HEK293 (cell line): ENCODE measurements at regions not wholly inside any gene's neighbourhood (a gene's known extent, or its start where the extent isn't known, plus 50 kb on each side); places are given as distances from the start of the nearest gene placed in this dataset.

Source experiments
- CTCF ChIA-PET: fragments of 350-600 bp; formaldehyde crosslinking; extraction: SDS; loops from one replicate; lab custom pipeline; 2021; ENCODE audit warnings: antibody characterized with exemption; lab: Yijun Ruan, JAX
- POLR2A ChIA-PET: fragments of 300-600 bp; formaldehyde crosslinking; extraction: SDS; loops from one replicate; lab custom pipeline; 2020; ENCODE audit warnings: antibody characterized with exemption, inconsistent platforms; lab: Yijun Ruan, JAX
- H3K27ac ChIP-seq: fragments of 200-500 bp; sonication (Bioruptor generic); 2 replicates; pipeline ENCODE4 v1.5.1; 2014; ENCODE audit warnings: low read depth, low read length, control low read depth, inconsistent platforms; ENCODE audit errors: extremely low read depth
- H3K36me3 ChIP-seq, 2 experiments: fragments of 200-500 bp in 1 of 2; sonication (Bioruptor generic) in 1 of 2; 1 replicate in 1 of 2; 2 replicates in 1 of 2; pipeline ENCODE4 v1.5.1; 2014 to 2017; ENCODE audit warnings: inconsistent platforms in 2 of 2, low read length in 2 of 2; ENCODE audit not compliant: control insufficient read depth in 2 of 2, insufficient read depth in 1 of 2
- H3K4me1 ChIP-seq: fragments of 200-500 bp; sonication (Bioruptor generic); 2 replicates; pipeline ENCODE4 v1.5.1; 2014; ENCODE audit warnings: mild to moderate bottlenecking, low read length, inconsistent platforms; ENCODE audit not compliant: control insufficient read depth, insufficient read depth
- H3K4me3 ChIP-seq: 2 replicates; pipeline ENCODE4 v1.5.1; 2011; ENCODE audit warnings: low read depth, mild to moderate bottlenecking, control low read depth, low read length, moderate library complexity
- H3K9me3 ChIP-seq: fragments of 200-500 bp; sonication (Bioruptor generic); 2 replicates; pipeline ENCODE4 v1.5.1; 2014; ENCODE audit warnings: low read depth, low read length, inconsistent platforms; ENCODE audit not compliant: control insufficient read depth, insufficient read depth
- GLIS2 ChIP-seq: fragments of 450-650 bp; formaldehyde crosslinking; IDR thresholded peaks from 2 replicates; pipeline ENCODE4 v1.5.1; 2016; ENCODE audit warnings: missing biosample characterization, missing genetic modification characterization
- KLF1 ChIP-seq: fragments of 450-650 bp; formaldehyde crosslinking; IDR thresholded peaks from 2 replicates; pipeline ENCODE4 v1.5.1; 2016; ENCODE audit warnings: missing biosample characterization, missing genetic modification characterization
- KLF8 ChIP-seq: fragments of 450-650 bp; formaldehyde crosslinking; IDR thresholded peaks from 2 replicates; pipeline ENCODE4 v1.5.1; 2016; ENCODE audit warnings: missing biosample characterization, missing genetic modification characterization
- MEIS1 ChIP-seq: sonication (generic); formaldehyde crosslinking; IDR thresholded peaks from 2 replicates; pipeline ENCODE4 v1.8.1; 2022; ENCODE audit warnings: missing genetic modification reagents, mild to moderate bottlenecking, borderline replicate concordance
- REST ChIP-seq: fragments of 450-650 bp; formaldehyde crosslinking; IDR thresholded peaks from 2 replicates; pipeline ENCODE4 v1.5.1; 2016; ENCODE audit warnings: missing biosample characterization, missing genetic modification characterization
- SCRT2 ChIP-seq: fragments of 450-650 bp; formaldehyde crosslinking; IDR thresholded peaks from 2 replicates; pipeline ENCODE4 v1.5.1; 2016; ENCODE audit warnings: missing biosample characterization, missing genetic modification characterization
- TCF7L2 ChIP-seq: IDR thresholded peaks from 2 replicates; pipeline ENCODE4 v1.6.1; 2011; ENCODE audit warnings: low read depth, mild to moderate bottlenecking, inconsistent platforms, low read length, moderate library complexity, borderline replicate concordance
- ZBTB17 ChIP-seq: fragments of 450-650 bp; formaldehyde crosslinking; IDR thresholded peaks from 2 replicates; pipeline ENCODE4 v1.5.1; 2016; ENCODE audit warnings: missing biosample characterization, missing genetic modification characterization
- ZBTB48 ChIP-seq: fragments of 450-650 bp; formaldehyde crosslinking; IDR thresholded peaks from 2 replicates; pipeline ENCODE4 v1.5.1; 2016; ENCODE audit warnings: missing biosample characterization, missing genetic modification characterization
- ZBTB49 ChIP-seq: fragments of 450-650 bp; formaldehyde crosslinking; IDR thresholded peaks from 2 replicates; pipeline ENCODE4 v1.5.1; 2016; ENCODE audit warnings: missing biosample characterization, missing genetic modification characterization, low read depth
- ZBTB8A ChIP-seq: fragments of 450-650 bp; formaldehyde crosslinking; IDR thresholded peaks from 2 replicates; pipeline ENCODE4 v1.5.1; 2016; ENCODE audit warnings: missing biosample characterization, missing genetic modification characterization
- ZNF223 ChIP-seq: fragments of 450-650 bp; formaldehyde crosslinking; IDR thresholded peaks from 2 replicates; pipeline ENCODE4 v1.5.1; 2016; ENCODE audit warnings: missing biosample characterization, missing genetic modification characterization
- ZNF404 ChIP-seq: fragments of 450-650 bp; formaldehyde crosslinking; IDR thresholded peaks from 2 replicates; pipeline ENCODE4 v1.5.1; 2017; ENCODE audit warnings: missing biosample characterization, missing genetic modification characterization
- ZNF488 ChIP-seq: fragments of 450-650 bp; formaldehyde crosslinking; IDR thresholded peaks from 2 replicates; pipeline ENCODE4 v1.5.1; 2016; ENCODE audit warnings: missing biosample characterization, missing genetic modification characterization
- ZNF501 ChIP-seq: fragments of 450-650 bp; formaldehyde crosslinking; IDR thresholded peaks from 2 replicates; pipeline ENCODE4 v1.5.1; 2016; ENCODE audit warnings: missing biosample characterization, missing genetic modification characterization
- ZNF530 ChIP-seq: fragments of 450-650 bp; formaldehyde crosslinking; IDR thresholded peaks from 2 replicates; pipeline ENCODE4 v1.5.1; 2016; ENCODE audit warnings: low read depth, missing biosample characterization, missing genetic modification characterization
- ZNF639 ChIP-seq: fragments of 450-650 bp; formaldehyde crosslinking; IDR thresholded peaks from 2 replicates; pipeline ENCODE4 v1.5.1; 2016; ENCODE audit warnings: missing biosample characterization, missing genetic modification characterization
- ZNF768 ChIP-seq: fragments of 450-650 bp; formaldehyde crosslinking; IDR thresholded peaks from 2 replicates; pipeline ENCODE4 v1.5.1; 2018; ENCODE audit warnings: missing biosample characterization, mild to moderate bottlenecking, missing genetic modification characterization
- ZSCAN23 ChIP-seq: fragments of 450-650 bp; formaldehyde crosslinking; IDR thresholded peaks from 2 replicates; pipeline ENCODE4 v1.5.1; 2016; ENCODE audit warnings: missing biosample characterization, missing genetic modification characterization
- TF ChIP-seq, protein P1 (sequence below): fragments of 450-650 bp; formaldehyde crosslinking; IDR thresholded peaks from 2 replicates; pipeline ENCODE4 v1.5.1; 2016; ENCODE audit warnings: missing biosample characterization, missing genetic modification characterization
- TF ChIP-seq, protein P2 (sequence below): fragments of 450-650 bp; formaldehyde crosslinking; IDR thresholded peaks from 2 replicates; pipeline ENCODE4; 2016; ENCODE audit warnings: missing biosample characterization, missing genetic modification characterization

- TF ChIP-seq KLF1 (tag by site-specific recombination) = no peak
- no peak for TF ChIP-seq GLIS2 (tag by site-specific recombination)
- no peak for TF ChIP-seq ZBTB8A (tag by site-specific recombination)
- no peak for TF ChIP-seq MEIS1
These were observed 730.7 kb upstream of the SLIT2 start (continued) for GRCh38 chr4:19520939-19521520.

DNA sequence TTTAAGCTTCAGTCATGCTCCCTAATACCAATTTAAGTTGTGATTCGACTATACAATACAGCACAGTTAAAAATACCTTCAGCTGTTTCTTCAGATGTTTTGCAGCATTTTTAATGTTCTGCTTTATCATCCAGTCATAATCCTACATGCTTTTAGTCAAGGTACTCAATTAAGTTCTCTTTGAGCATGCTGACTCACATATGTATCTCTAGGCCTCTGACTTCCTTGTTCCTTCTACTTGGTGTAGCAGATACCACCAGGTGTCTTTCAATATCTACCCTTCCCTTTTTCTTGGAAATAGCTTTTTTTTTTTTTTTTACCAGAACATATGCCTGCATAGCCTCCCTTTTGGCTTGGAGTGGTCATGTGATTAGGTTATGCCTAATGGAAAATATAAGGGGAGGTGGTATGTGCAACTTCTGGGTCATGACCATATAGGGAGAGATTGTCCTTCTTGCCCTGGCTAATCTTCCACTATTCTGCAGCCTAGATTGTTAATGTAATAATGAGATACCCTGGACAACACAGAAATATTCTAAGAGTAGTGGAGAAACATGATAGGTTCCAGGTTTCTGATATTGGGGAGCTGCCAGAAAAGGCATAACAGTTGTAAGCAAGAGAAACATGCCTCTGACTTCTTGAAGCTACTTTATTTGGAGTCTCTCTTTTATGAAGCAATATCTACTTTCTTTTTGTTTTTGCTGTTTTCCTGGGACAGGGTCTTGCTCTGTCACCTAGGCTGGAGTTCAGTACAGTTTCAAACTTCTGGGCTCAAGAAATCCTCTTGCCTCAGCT, 737.2 kb upstream of the SLIT2 start:
- H3K36me3 ChIP-seq = no peaks in the 10 kb centered on the region
- no peaks in the 10 kb centered on the region for H3K4me1 ChIP-seq
- POLR2A ChIA-PET = no interaction called here
- H3K27ac ChIP-seq = no peak overlapping the region
- CTCF ChIA-PET = interaction anchor here (0.6 kb wide), 1 partner anchor 149 kb away, joined by 3 read pairs; no protein-coding TSS in a partner anchor
- no peak overlapping the region for H3K4me3 ChIP-seq
- H3K9me3 ChIP-seq = no peaks in the 10 kb centered on the region
- TF ChIP-seq, protein P1, sequence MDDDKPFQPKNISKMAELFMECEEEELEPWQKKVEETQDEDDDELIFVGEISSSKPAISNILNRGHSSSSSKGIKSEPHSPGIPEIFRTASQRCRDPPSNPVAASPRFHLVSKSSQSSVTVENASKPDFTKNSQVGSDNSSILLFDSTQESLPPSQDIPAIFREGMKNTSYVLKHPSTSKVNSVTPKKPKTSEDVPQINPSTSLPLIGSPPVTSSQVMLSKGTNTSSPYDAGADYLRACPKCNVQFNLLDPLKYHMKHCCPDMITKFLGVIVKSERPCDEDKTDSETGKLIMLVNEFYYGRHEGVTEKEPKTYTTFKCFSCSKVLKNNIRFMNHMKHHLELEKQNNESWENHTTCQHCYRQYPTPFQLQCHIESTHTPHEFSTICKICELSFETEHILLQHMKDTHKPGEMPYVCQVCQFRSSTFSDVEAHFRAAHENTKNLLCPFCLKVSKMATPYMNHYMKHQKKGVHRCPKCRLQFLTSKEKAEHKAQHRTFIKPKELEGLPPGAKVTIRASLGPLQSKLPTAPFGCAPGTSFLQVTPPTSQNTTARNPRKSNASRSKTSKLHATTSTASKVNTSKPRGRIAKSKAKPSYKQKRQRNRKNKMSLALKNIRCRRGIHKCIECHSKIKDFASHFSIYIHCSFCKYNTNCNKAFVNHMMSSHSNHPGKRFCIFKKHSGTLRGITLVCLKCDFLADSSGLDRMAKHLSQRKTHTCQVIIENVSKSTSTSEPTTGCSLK (tag by site-specific recombination) = no peak
- TF ChIP-seq, protein P2, sequence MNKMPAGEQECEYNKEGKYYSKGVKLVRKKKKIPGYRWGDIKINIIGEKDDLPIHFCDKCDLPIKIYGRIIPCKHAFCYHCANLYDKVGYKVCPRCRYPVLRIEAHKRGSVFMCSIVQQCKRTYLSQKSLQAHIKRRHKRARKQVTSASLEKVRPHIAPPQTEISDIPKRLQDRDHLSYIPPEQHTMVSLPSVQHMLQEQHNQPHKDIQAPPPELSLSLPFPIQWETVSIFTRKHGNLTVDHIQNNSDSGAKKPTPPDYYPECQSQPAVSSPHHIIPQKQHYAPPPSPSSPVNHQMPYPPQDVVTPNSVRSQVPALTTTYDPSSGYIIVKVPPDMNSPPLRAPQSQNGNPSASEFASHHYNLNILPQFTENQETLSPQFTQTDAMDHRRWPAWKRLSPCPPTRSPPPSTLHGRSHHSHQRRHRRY = no peak
- no peak for TF ChIP-seq ZBTB17
- TF ChIP-seq ZBTB49 (tag by site-specific recombination) = no peak

DNA sequence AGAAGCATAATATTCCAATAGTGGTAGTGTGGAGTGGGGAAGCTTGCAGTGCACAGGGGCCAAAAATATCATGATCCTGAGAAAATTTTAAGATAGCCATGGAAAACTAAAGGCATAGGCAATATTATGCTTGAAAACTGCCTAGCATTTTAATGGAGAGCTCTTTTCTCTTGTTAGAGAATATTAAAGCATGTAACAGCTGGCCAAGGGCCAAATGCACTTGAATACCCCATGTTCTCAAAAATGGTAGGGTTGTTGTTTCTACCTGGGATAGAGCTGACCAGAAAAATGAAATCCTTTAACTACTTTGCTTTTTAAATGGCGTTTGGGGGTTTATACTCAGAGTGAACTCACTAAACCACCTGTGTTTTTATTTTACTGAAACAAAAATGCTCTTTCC, 739.6 kb upstream of the SLIT2 start:
- no peaks in the 10 kb centered on the region for H3K9me3 ChIP-seq
- no peak for TF ChIP-seq KLF8 (tag by site-specific recombination)
- no peak for TF ChIP-seq ZSCAN23 (tag by site-specific recombination)
- no peak for TF ChIP-seq ZNF530 (tag by site-specific recombination)
- TF ChIP-seq ZBTB48 = no peak
- TF ChIP-seq ZBTB17 = no peak
- TF ChIP-seq REST = no peak
- TF ChIP-seq ZNF488 = no peak
- TF ChIP-seq ZNF404 (tag by site-specific recombination) = no peak
- no peak for TF ChIP-seq ZNF639 (tag by site-specific recombination)
- no peak for TF ChIP-seq ZNF501 (tag by site-specific recombination)
- no peak for TF ChIP-seq ZNF768
- no peak for TF ChIP-seq ZNF223 (tag by site-specific recombination)
- TF ChIP-seq TCF7L2 = no peak
- TF ChIP-seq SCRT2 (tag by site-specific recombination) = no peak

More for the DNA sequence above, 739.6 kb upstream of the SLIT2 start:
- Histone ChIP-seq H3K4me3 (no peak overlapping the region), H3K27ac (no peak overlapping the region), H3K4me1 (no peaks in the 10 kb centered on the region), H3K36me3 (no peaks in the 10 kb centered on the region)
- ChIA-PET POLR2A (no interaction called here), CTCF (no interaction called here)
